ENCODE measurements at regions not wholly inside any gene's neighbourhood (a gene's known extent, or its start where the extent isn't known, plus 50 kb on each side); places are given as distances from the start of the nearest gene placed in this dataset.

DNA sequence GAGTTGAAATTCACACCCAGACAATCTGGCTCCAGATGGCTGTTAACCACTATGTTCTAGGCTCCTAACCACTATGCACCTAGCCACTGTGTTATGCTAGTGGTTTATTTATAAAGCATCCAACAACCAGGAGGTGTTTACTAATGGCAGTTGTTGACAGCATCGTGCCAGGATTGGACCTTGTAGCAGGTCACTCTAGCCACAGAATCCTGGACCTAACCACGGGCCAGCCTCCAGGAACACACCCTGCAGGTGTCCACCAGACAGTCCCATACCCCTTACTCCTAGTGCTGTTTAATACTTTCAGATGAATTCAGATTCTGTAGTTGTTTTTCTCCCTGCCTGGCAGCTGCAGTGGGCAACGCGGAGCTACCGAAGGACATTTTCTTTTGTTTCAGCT, 109.4 kb upstream of the MYL2 start:
- TF ChIP-seq, protein P1, sequence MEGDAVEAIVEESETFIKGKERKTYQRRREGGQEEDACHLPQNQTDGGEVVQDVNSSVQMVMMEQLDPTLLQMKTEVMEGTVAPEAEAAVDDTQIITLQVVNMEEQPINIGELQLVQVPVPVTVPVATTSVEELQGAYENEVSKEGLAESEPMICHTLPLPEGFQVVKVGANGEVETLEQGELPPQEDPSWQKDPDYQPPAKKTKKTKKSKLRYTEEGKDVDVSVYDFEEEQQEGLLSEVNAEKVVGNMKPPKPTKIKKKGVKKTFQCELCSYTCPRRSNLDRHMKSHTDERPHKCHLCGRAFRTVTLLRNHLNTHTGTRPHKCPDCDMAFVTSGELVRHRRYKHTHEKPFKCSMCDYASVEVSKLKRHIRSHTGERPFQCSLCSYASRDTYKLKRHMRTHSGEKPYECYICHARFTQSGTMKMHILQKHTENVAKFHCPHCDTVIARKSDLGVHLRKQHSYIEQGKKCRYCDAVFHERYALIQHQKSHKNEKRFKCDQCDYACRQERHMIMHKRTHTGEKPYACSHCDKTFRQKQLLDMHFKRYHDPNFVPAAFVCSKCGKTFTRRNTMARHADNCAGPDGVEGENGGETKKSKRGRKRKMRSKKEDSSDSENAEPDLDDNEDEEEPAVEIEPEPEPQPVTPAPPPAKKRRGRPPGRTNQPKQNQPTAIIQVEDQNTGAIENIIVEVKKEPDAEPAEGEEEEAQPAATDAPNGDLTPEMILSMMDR (IDR thresholded peaks at IDR 0.05; ENCODE audit: low read depth, low read length): no peak
- Histone ChIP-seq H3K27ac (ENCODE audit: low read depth, low read length) (no peak overlapping the region), H3K9me3 (ENCODE audit: control insufficient read depth, insufficient read depth, low read length) (no peaks in the 10 kb centered on the region), H3K27me3 (ENCODE audit: control insufficient read depth, insufficient read depth, low read length) (peaks cover 28% of the 10 kb centered on the region), H3K4me3 (ENCODE audit: low read depth, low read length) (no peak overlapping the region)
- no peak for DNase-seq (ENCODE audit: low read depth, low spot score)
- ChIA-PET POLR2A (no interaction called here), CTCF (no interaction called here)

DNA sequence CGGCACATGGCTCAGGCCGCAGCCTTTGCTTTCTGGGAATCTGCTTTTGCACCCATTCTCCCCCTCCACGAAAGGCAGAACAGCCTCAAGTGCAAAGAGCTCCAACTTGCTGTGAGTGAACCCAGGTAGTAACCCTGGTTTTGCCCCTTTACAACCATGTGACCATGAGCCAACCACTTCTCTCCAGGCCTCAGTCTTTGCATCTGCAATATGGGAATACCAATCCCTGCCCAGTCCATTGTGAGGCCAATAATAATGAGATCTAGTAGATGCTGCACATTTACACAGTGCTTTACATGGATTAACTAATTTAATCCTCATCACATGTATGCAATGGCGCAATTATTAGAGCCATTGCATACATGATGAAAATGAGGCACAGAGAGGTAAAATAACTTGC, 108.9 kb upstream of the MYL2 start:
- H3K27ac ChIP-seq (ENCODE audit: low read depth, low read length): no peak overlapping the region
- H3K9me3 ChIP-seq (ENCODE audit: control insufficient read depth, insufficient read depth, low read length): no peaks in the 10 kb centered on the region
- no peak for DNase-seq (ENCODE audit: low read depth, low spot score)
- TF ChIP-seq, protein P1 (IDR thresholded peaks at IDR 0.05; ENCODE audit: low read depth, low read length): no peak
- H3K4me3 ChIP-seq (ENCODE audit: low read depth, low read length): no peak overlapping the region
- ChIA-PET CTCF (no interaction called here), POLR2A (no interaction called here)
- H3K27me3 ChIP-seq (ENCODE audit: control insufficient read depth, insufficient read depth, low read length): peaks cover 28% of the 10 kb centered on the region

DNA sequence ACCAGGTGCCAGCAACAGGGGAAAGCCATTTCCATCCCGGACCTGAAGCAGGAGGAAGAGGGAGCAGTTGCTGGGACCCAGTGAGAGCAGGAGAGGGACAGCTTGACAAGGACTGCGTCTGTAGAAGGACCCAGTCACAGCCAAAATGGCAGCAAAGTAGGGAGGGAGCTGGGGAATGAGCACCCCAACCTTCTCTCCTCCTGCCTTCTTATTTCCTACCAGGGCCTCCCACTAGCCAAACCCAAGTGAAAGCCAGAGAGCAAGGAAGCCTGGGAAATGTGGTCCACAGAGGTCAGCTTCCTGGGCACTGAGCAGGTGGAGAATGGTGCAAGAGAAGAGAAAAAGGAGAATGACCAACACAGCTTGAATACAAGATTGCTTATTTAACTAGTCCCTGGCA, 108.5 kb upstream of the MYL2 start:
- H3K27me3 ChIP-seq (ENCODE audit: control insufficient read depth, insufficient read depth, low read length): peaks cover 28% of the 10 kb centered on the region
- TF ChIP-seq, protein P1 (IDR thresholded peaks at IDR 0.05; ENCODE audit: low read depth, low read length): no peak
- no peaks in the 10 kb centered on the region for H3K9me3 ChIP-seq (ENCODE audit: control insufficient read depth, insufficient read depth, low read length)
- ChIA-PET CTCF (no interaction called here), POLR2A (no interaction called here)
- H3K27ac ChIP-seq (ENCODE audit: low read depth, low read length): no peak overlapping the region
- H3K4me3 ChIP-seq (ENCODE audit: low read depth, low read length): no peak overlapping the region
- DNase-seq (ENCODE audit: low read depth, low spot score): no peak

DNA sequence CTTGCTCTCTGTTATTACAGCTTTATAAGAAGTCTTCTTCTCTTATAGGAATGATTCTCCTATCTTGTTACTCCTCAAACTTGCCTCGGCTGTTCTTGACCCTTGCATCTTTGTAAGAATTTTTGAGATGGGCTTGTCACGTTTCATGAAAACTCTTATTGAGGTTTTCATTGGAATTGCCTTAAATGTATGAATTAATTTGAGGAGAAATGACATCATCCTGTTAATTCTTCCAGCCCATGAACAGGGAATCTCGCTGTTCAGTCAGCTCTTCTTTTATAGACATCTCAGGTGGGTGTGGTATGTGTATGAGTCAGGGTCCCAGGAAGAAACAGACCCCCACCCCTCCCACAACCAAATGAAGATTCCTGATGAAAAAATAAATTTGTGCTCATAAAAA, 107.1 kb upstream of the MYL2 start:
- TF ChIP-seq, protein P1 (IDR thresholded peaks at IDR 0.05; ENCODE audit: low read depth, low read length): no peak
- ChIA-PET POLR2A (no interaction called here), CTCF (no interaction called here)
- no peak for DNase-seq (ENCODE audit: low read depth, low spot score)
- no peak overlapping the region for H3K4me3 ChIP-seq (ENCODE audit: low read depth, low read length)
- no peaks in the 10 kb centered on the region for H3K9me3 ChIP-seq (ENCODE audit: control insufficient read depth, insufficient read depth, low read length)
- no peak overlapping the region for H3K27ac ChIP-seq (ENCODE audit: low read depth, low read length)
- peaks cover 18% of the 10 kb centered on the region for H3K27me3 ChIP-seq (ENCODE audit: control insufficient read depth, insufficient read depth, low read length)

DNA sequence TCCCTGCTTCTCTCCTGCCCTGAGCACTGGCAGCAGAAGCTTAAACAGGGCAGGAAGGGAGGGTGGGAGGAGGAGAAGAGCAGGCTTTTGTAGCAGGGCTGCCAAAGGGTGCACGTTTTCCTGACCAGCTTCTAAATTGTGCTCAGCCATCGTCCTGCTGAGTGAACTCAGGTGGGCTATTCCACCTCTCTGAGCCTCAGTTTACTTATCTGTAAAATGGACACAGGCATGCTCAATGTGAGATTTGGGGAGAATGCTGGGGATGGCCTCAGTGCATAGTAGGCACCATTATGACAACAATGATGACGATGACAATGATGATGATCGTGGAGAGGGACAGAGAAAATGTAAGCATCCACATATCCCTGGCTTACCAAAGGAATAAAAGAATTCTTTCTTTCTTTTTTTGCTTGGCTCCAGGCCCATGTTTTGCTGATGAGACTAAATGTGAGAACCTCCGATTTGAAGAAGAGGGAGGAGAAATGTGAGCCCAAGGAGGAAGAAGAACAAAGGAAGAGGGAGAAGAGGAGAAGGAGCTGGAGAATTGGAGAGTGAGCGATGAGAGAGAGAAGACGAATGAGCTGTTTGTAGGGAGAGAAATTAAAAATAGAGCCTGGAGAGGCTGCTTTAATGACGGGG, 105.5 kb upstream of the MYL2 start:
- no peak overlapping the region for H3K27ac ChIP-seq (ENCODE audit: low read depth, low read length)
- TF ChIP-seq, protein P1 (IDR thresholded peaks at IDR 0.05; ENCODE audit: low read depth, low read length): no peak
- no peaks in the 10 kb centered on the region for H3K9me3 ChIP-seq (ENCODE audit: control insufficient read depth, insufficient read depth, low read length)
- H3K4me3 ChIP-seq (ENCODE audit: low read depth, low read length): no peak overlapping the region
- POLR2A ChIA-PET: no interaction called here
- DNase-seq (ENCODE audit: low read depth, low spot score): no peak
- CTCF ChIA-PET: no interaction called here
- peaks cover 10% of the 10 kb centered on the region for H3K27me3 ChIP-seq (ENCODE audit: control insufficient read depth, insufficient read depth, low read length)
